ENCODE measurements at regions not wholly inside any gene's neighbourhood (a gene's known extent, or its start where the extent isn't known, plus 50 kb on each side); places are given as distances from the start of the nearest gene placed in this dataset.

GRCh38 chr18:38413193-38413592 is 847.6 kb upstream of the CELF4 start:
- Histone ChIP-seq H3K9me3 (ENCODE audit: control insufficient read depth, insufficient read depth, low read length) (peaks cover under 1% of the 10 kb centered on the region; the same call in 1 of the 2 replicates), H3F3A (ENCODE audit: control insufficient read depth, insufficient read depth) (no peaks in the 10 kb centered on the region), H4K20me1 (ENCODE audit: control insufficient read depth, insufficient read depth, low read depth, low read length) (no peaks in the 10 kb centered on the region), H3K9me2 (replicated peaks; ENCODE audit: control insufficient read depth, low read length) (no peaks in the 10 kb centered on the region), H3K79me2 (ENCODE audit: control insufficient read depth, low read length) (no peaks in the 10 kb centered on the region), H3K36me3 (ENCODE audit: control insufficient read depth, low read length) (no peaks in the 10 kb centered on the region), H3K27ac (ENCODE audit: low read depth, low read length) (no peak overlapping the region), H3K27me3 (ENCODE audit: control insufficient read depth, low read length) (no peaks in the 10 kb centered on the region), H3K4me3 (ENCODE audit: low read length) (no peak overlapping the region), H3K4me2 (ENCODE audit: low read length) (no peak overlapping the region), H3K4me1 (ENCODE audit: control insufficient read depth, low read length) (no peaks in the 10 kb centered on the region)
- no peak for TF ChIP-seq EZH2phosphoT487 (IDR thresholded peaks at IDR 0.05; ENCODE audit: borderline replicate concordance, low read length)

GRCh38 chr18:38406607-38407006 is 841.0 kb upstream of the CELF4 start:
- Histone ChIP-seq H3K36me3 (ENCODE audit: control insufficient read depth, low read length) (no peaks in the 10 kb centered on the region), H4K20me1 (ENCODE audit: control insufficient read depth, insufficient read depth, low read depth, low read length) (no peaks in the 10 kb centered on the region), H3K4me2 (ENCODE audit: low read length) (no peak overlapping the region), H3K4me1 (ENCODE audit: control insufficient read depth, low read length) (no peaks in the 10 kb centered on the region), H3F3A (ENCODE audit: control insufficient read depth, insufficient read depth) (no peaks in the 10 kb centered on the region), H3K4me3 (ENCODE audit: low read length) (no peak overlapping the region), H3K9me2 (replicated peaks; ENCODE audit: control insufficient read depth, low read length) (no peaks in the 10 kb centered on the region), H3K27ac (ENCODE audit: low read depth, low read length) (no peak overlapping the region), H3K9me3 (ENCODE audit: control insufficient read depth, insufficient read depth, low read length) (peaks cover 3% of the 10 kb centered on the region; the same call in 1 of the 2 replicates), H3K27me3 (ENCODE audit: control insufficient read depth, low read length) (no peaks in the 10 kb centered on the region), H3K79me2 (ENCODE audit: control insufficient read depth, low read length) (no peaks in the 10 kb centered on the region)
- no peak for TF ChIP-seq EZH2phosphoT487 (IDR thresholded peaks at IDR 0.05; ENCODE audit: borderline replicate concordance, low read length)
- TF ChIP-seq, protein P1, sequence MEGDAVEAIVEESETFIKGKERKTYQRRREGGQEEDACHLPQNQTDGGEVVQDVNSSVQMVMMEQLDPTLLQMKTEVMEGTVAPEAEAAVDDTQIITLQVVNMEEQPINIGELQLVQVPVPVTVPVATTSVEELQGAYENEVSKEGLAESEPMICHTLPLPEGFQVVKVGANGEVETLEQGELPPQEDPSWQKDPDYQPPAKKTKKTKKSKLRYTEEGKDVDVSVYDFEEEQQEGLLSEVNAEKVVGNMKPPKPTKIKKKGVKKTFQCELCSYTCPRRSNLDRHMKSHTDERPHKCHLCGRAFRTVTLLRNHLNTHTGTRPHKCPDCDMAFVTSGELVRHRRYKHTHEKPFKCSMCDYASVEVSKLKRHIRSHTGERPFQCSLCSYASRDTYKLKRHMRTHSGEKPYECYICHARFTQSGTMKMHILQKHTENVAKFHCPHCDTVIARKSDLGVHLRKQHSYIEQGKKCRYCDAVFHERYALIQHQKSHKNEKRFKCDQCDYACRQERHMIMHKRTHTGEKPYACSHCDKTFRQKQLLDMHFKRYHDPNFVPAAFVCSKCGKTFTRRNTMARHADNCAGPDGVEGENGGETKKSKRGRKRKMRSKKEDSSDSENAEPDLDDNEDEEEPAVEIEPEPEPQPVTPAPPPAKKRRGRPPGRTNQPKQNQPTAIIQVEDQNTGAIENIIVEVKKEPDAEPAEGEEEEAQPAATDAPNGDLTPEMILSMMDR (IDR thresholded peaks at IDR 0.05; ENCODE audit: low read depth, low read length, poor library complexity, severe bottlenecking), result no peak

DNA sequence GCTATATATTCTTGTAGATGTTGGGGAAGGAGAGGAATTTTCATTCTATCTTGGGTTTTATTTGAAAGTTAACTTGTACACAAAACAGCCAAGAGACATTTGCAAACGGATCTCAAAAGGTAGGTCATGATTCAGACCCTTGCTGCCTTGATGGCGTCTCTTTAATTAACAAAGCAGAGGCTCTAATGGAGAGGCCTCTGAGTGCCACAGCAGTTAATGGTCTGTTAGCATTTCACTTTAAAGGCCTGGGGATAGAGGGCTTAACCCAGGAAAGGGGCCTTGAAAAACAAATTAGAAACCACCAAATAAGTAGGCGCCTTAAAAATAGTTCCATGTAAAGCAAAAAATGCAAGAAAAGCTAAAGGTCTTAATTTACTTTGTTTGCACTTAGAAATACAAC is 836.9 kb upstream of the CELF4 start:
- H3F3A ChIP-seq (ENCODE audit: control insufficient read depth, insufficient read depth), result no peaks in the 10 kb centered on the region
- H3K79me2 ChIP-seq (ENCODE audit: control insufficient read depth, low read length), result no peaks in the 10 kb centered on the region
- H3K27ac ChIP-seq (ENCODE audit: low read depth, low read length), result no peak overlapping the region
- no peaks in the 10 kb centered on the region for H4K20me1 ChIP-seq (ENCODE audit: control insufficient read depth, insufficient read depth, low read depth, low read length)
- TF ChIP-seq, protein P1 (IDR thresholded peaks at IDR 0.05; ENCODE audit: low read depth, low read length, poor library complexity, severe bottlenecking), result no peak
- no peak for TF ChIP-seq EZH2phosphoT487 (IDR thresholded peaks at IDR 0.05; ENCODE audit: borderline replicate concordance, low read length)
- H3K4me2 ChIP-seq (ENCODE audit: low read length), result no peak overlapping the region
- H3K9me2 ChIP-seq (replicated peaks; ENCODE audit: control insufficient read depth, low read length), result no peaks in the 10 kb centered on the region
- no peaks in the 10 kb centered on the region for H3K9me3 ChIP-seq (ENCODE audit: control insufficient read depth, insufficient read depth, low read length)
- no peak overlapping the region for H3K4me3 ChIP-seq (ENCODE audit: low read length)
- H3K4me1 ChIP-seq (ENCODE audit: control insufficient read depth, low read length), result no peaks in the 10 kb centered on the region
- H3K27me3 ChIP-seq (ENCODE audit: control insufficient read depth, low read length), result no peaks in the 10 kb centered on the region
- no peaks in the 10 kb centered on the region for H3K36me3 ChIP-seq (ENCODE audit: control insufficient read depth, low read length)

DNA sequence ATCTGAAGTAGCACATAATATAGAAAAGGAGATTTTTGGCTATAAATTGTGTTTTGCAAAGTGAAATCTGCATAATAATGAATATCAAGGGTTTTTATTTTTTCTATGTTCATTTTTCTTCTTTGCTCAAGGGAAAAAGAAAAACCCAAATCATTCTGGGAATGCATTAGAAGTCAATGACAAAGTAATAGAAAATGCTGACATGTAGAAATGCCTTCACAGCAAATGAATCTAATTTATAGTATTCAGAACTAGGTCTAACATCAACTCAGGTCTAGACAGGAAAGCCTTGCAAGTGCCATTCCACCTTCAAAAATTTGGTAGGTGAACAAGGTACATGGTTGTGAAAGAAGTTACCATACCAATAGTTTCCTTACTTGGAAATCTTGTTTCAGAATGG is 831.5 kb upstream of the CELF4 start:
- TF ChIP-seq, protein P1 (IDR thresholded peaks at IDR 0.05; ENCODE audit: low read depth, low read length, poor library complexity, severe bottlenecking), result no peak
- TF ChIP-seq EZH2phosphoT487 (IDR thresholded peaks at IDR 0.05; ENCODE audit: borderline replicate concordance, low read length), result no peak
- Histone ChIP-seq H3F3A (ENCODE audit: control insufficient read depth, insufficient read depth) (no peaks in the 10 kb centered on the region), H3K27me3 (ENCODE audit: control insufficient read depth, low read length) (no peaks in the 10 kb centered on the region), H4K20me1 (ENCODE audit: control insufficient read depth, insufficient read depth, low read depth, low read length) (no peaks in the 10 kb centered on the region), H3K4me1 (ENCODE audit: control insufficient read depth, low read length) (no peaks in the 10 kb centered on the region), H3K4me2 (ENCODE audit: low read length) (no peak overlapping the region), H3K9me3 (ENCODE audit: control insufficient read depth, insufficient read depth, low read length) (no peaks in the 10 kb centered on the region), H3K36me3 (ENCODE audit: control insufficient read depth, low read length) (no peaks in the 10 kb centered on the region), H3K4me3 (ENCODE audit: low read length) (no peak overlapping the region), H3K79me2 (ENCODE audit: control insufficient read depth, low read length) (no peaks in the 10 kb centered on the region), H3K9me2 (replicated peaks; ENCODE audit: control insufficient read depth, low read length) (no peaks in the 10 kb centered on the region), H3K27ac (ENCODE audit: low read depth, low read length) (no peak overlapping the region)

Measured in DOHH2 (cell line).